SK-N-SH (cell line): ENCODE measurements at regions not wholly inside any gene's neighbourhood (a gene's known extent, or its start where the extent isn't known, plus 50 kb on each side); places are given as distances from the start of the nearest gene placed in this dataset.

Experiments
- CTCF ChIA-PET: fragments of 300-600, 350-600 bp; formaldehyde crosslinking; extraction: SDS; loops from one replicate; lab custom pipeline; 2021; lab: Yijun Ruan, JAX
- POLR2A ChIA-PET: fragments of 350-600 bp; sonication (Branson Sonifier 250); formaldehyde crosslinking; extraction: SDS; loops from one replicate; lab custom pipeline; 2020; ENCODE audit warnings: antibody characterized with exemption, inconsistent platforms; lab: Yijun Ruan, JAX
- DNase-seq: peaks from one replicate; pipeline ENCODE4 v3.0.0; 2012
- H2AFZ ChIP-seq: fragments of 200-600 bp; sonication (generic); 2 replicates; pipeline ENCODE4 v1.8.1; 2016; ENCODE audit warnings: antibody characterized with exemption, mild to moderate bottlenecking, low read depth
- H3F3A ChIP-seq: fragments of 200-600 bp; sonication (generic); replicated peaks from 2 replicates; pipeline ENCODE3; 2016; ENCODE audit warnings: antibody characterized with exemption, mild to moderate bottlenecking; ENCODE audit not compliant: insufficient read depth
- H3K27ac ChIP-seq, 2 experiments: fragments of 200-500 bp in 1 of 2; fragments of 200-600 bp in 1 of 2; sonication (Bioruptor generic) in 1 of 2; sonication (generic), shearing (Covaris generic) in 1 of 2; 2 replicates each; pipeline versions ENCODE4 v1.5.1 to v1.6.1; 2014 to 2016; ENCODE audit warnings: low read depth in 2 of 2, inconsistent platforms in 1 of 2, low read length in 1 of 2, mild to moderate bottlenecking in 1 of 2, mixed read lengths in 1 of 2
- H3K27me3 ChIP-seq: fragments of 200-600 bp; sonication (generic), shearing (Covaris generic); 2 replicates; pipeline ENCODE4 v1.6.1; 2016; ENCODE audit warnings: mixed run types; ENCODE audit not compliant: insufficient read depth
- H3K36me3 ChIP-seq, 2 experiments: fragments of 200-500 bp in 1 of 2; fragments of 200-600 bp in 1 of 2; sonication (Bioruptor generic) in 1 of 2; sonication (generic) in 1 of 2; replicated peaks in 1 of 2; 2 replicates each; pipeline versions ENCODE3 to v1.5.1; 2014 to 2016; ENCODE audit warnings: low read length in 1 of 2, mild to moderate bottlenecking in 1 of 2; ENCODE audit not compliant: insufficient read depth in 2 of 2, control insufficient read depth in 1 of 2
- H3K4me1 ChIP-seq, 2 experiments: fragments of 200-500 bp in 1 of 2; fragments of 200-600 bp in 1 of 2; sonication (Bioruptor generic) in 1 of 2; sonication (generic), shearing (Covaris generic) in 1 of 2; 2 replicates each; pipeline versions ENCODE4 v1.5.1 to v1.6.1; 2014 to 2016; ENCODE audit warnings: low read depth in 1 of 2, low read length in 1 of 2, mixed run types in 1 of 2; ENCODE audit not compliant: insufficient read depth in 2 of 2, control insufficient read depth in 1 of 2
- H3K4me2 ChIP-seq: fragments of 200-600 bp; sonication (generic), shearing (Covaris generic); 2 replicates; pipeline ENCODE4 v1.6.1; 2017; ENCODE audit warnings: mixed run types
- H3K4me3 ChIP-seq, 2 experiments: fragments of 200-500 bp in 1 of 2; fragments of 200-600 bp in 1 of 2; sonication (Bioruptor generic) in 1 of 2; sonication (generic), shearing (Covaris generic) in 1 of 2; 2 replicates each; pipeline versions ENCODE4 v1.5.1 to v1.8.1; 2014 to 2016; ENCODE audit warnings: low read depth in 2 of 2, inconsistent platforms in 1 of 2, low read length in 1 of 2, mild to moderate bottlenecking in 1 of 2, mixed read lengths in 1 of 2, moderate library complexity in 1 of 2
- H3K79me2 ChIP-seq: fragments of 200-600 bp; sonication (generic); 2 replicates; pipeline ENCODE4 v1.8.1; 2017; ENCODE audit warnings: mild to moderate bottlenecking; ENCODE audit not compliant: insufficient read depth
- H3K9ac ChIP-seq: fragments of 200-600 bp; sonication (generic); 2 replicates; pipeline ENCODE4 v1.6.1; 2017; ENCODE audit warnings: mixed run types
- H3K9me2 ChIP-seq: fragments of 200-600 bp; sonication (generic); 2 replicates; pipeline ENCODE4 v1.6.1; 2017; ENCODE audit warnings: mixed run types
- H3K9me3 ChIP-seq: fragments of 200-600 bp; sonication (generic); 2 replicates; pipeline ENCODE4 v1.6.1; 2017; ENCODE audit warnings: mixed run types, mild to moderate bottlenecking, moderate library complexity
- H4K20me1 ChIP-seq: fragments of 200-600 bp; sonication (generic); 2 replicates; pipeline ENCODE4 v1.6.1; 2017; ENCODE audit warnings: mild to moderate bottlenecking, mixed run types; ENCODE audit not compliant: insufficient read depth
- CTCF ChIP-seq: fragments of 200-600 bp; sonication (generic); IDR thresholded peaks from 2 replicates; pipeline ENCODE4 v1.6.1; 2017; ENCODE audit warnings: antibody characterized with exemption, mild to moderate bottlenecking, moderate library complexity
- ELF1 ChIP-seq: IDR thresholded peaks from 2 replicates; pipeline ENCODE4 v1.4.0; 2012
- FOSL2 ChIP-seq: IDR thresholded peaks from 2 replicates; pipeline ENCODE4 v1.4.0; 2012; ENCODE audit warnings: low read depth, mild to moderate bottlenecking, moderate library complexity, borderline replicate concordance
- FOXM1 ChIP-seq: IDR thresholded peaks from 2 replicates; pipeline ENCODE4 v1.4.0; 2012; ENCODE audit warnings: low read depth, mild to moderate bottlenecking
- GABPA ChIP-seq: IDR thresholded peaks from 2 replicates; pipeline ENCODE4 v1.4.0; 2012; ENCODE audit warnings: low read depth, mild to moderate bottlenecking
- GATA2 ChIP-seq: sonication (generic); formaldehyde crosslinking; IDR thresholded peaks from 2 replicates; pipeline ENCODE4 v1.5.0; 2020; ENCODE audit warnings: mild to moderate bottlenecking, missing genetic modification reagents
- MEF2A ChIP-seq: IDR thresholded peaks from 2 replicates; pipeline ENCODE4 v1.4.0; 2012; ENCODE audit warnings: low read depth, borderline replicate concordance
- NRF1 ChIP-seq: IDR thresholded peaks from 2 replicates; pipeline ENCODE4 v1.6.1; 2012; ENCODE audit warnings: low read depth, mild to moderate bottlenecking, low read length
- POLR2AphosphoS5 ChIP-seq: IDR thresholded peaks from 2 replicates; pipeline ENCODE4 v1.6.1; 2012; ENCODE audit warnings: low read depth, low read length
- RFX5 ChIP-seq: IDR thresholded peaks from 2 replicates; pipeline ENCODE4 v1.6.1; 2012; ENCODE audit warnings: mild to moderate bottlenecking, improper control_type of control experiment, low read length
- RXRA ChIP-seq: IDR thresholded peaks from 2 replicates; pipeline ENCODE4 v1.4.0; 2012; ENCODE audit warnings: low read depth, mild to moderate bottlenecking, borderline replicate concordance
- SIN3A ChIP-seq: IDR thresholded peaks from 2 replicates; pipeline ENCODE4 v1.6.1; 2012; ENCODE audit warnings: low read depth, mild to moderate bottlenecking, low read length, moderate library complexity, borderline replicate concordance
- SMC3 ChIP-seq: IDR thresholded peaks from 2 replicates; pipeline ENCODE4 v1.6.1; 2012; ENCODE audit warnings: low read depth, low read length, improper control_type of control experiment
- TAF1 ChIP-seq: IDR thresholded peaks from 2 replicates; pipeline ENCODE4 v1.6.1; 2012; ENCODE audit warnings: low read depth, mild to moderate bottlenecking, low read length, moderate library complexity, borderline replicate concordance
- TEAD4 ChIP-seq: IDR thresholded peaks from 2 replicates; pipeline ENCODE4 v1.4.0; 2012; ENCODE audit warnings: mild to moderate bottlenecking, borderline replicate concordance; ENCODE audit not compliant: insufficient read depth
- USF1 ChIP-seq: IDR thresholded peaks from 2 replicates; pipeline ENCODE4 v1.4.0; 2012; ENCODE audit warnings: low read depth, borderline replicate concordance
- WGBS: methylation state at CpG from one replicate; pipeline ENCODE4 v1.1.6; 2017; ENCODE audit warnings: low lambda C conversion rate; 5-methylcytosine and 5-hydroxymethylcytosine counted together
- TF ChIP-seq, protein P1 (sequence below): fragments of 150-350 bp; IDR thresholded peaks from 2 replicates; pipeline ENCODE4 v1.6.1; 2016; ENCODE audit warnings: mild to moderate bottlenecking, low read depth, low read length
- TF ChIP-seq, protein P2 (sequence below): IDR thresholded peaks from 2 replicates; pipeline ENCODE4 v1.4.0; 2012; ENCODE audit warnings: low read depth
- TF ChIP-seq, protein P3 (sequence below): IDR thresholded peaks from 2 replicates; pipeline ENCODE4 v1.6.1; 2012; ENCODE audit warnings: mild to moderate bottlenecking, low read depth, low read length, moderate library complexity

DNA sequence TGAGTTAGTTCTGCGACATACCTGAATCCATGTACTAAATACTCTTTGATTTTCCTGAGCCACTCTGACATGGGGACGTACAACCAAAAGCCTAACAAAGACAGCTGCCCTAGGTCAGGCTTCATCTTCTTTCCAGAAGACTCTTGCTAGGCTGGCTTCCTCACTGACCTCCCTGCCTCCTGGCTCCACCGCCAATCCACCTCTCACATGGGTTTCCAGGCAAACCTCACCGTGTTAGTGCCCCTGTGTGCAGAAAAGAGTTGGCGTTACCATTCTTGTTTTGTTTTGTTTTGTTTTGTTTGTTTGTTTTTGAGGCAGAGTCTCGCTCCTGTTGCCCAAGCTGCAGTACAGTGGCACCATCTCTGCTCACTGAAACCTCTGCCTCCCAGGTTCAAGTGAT, 135.3 kb downstream of the WSCD1 start:
- TF ChIP-seq SMC3 (no peak), SIN3A (no peak), GATA2 (no peak), USF1 (no peak), ELF1 (no peak), RFX5 (no peak), CTCF (no peak), NRF1 (no peak), POLR2AphosphoS5 (no peak), TAF1 (no peak), RXRA (no peak), FOSL2 (no peak), MEF2A (no peak), FOXM1 (no peak), GABPA (no peak)
- TF ChIP-seq, protein P1, sequence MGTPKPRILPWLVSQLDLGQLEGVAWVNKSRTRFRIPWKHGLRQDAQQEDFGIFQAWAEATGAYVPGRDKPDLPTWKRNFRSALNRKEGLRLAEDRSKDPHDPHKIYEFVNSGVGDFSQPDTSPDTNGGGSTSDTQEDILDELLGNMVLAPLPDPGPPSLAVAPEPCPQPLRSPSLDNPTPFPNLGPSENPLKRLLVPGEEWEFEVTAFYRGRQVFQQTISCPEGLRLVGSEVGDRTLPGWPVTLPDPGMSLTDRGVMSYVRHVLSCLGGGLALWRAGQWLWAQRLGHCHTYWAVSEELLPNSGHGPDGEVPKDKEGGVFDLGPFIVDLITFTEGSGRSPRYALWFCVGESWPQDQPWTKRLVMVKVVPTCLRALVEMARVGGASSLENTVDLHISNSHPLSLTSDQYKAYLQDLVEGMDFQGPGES: no peak
- TF ChIP-seq, protein P2, sequence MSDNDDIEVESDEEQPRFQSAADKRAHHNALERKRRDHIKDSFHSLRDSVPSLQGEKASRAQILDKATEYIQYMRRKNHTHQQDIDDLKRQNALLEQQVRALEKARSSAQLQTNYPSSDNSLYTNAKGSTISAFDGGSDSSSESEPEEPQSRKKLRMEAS: no peak
- TF ChIP-seq, all 33 proteins: peak for 0
- H3K9me2 ChIP-seq: no peaks in the 10 kb centered on the region
- ChIA-PET POLR2A (no interaction called here), CTCF (no interaction called here)
- no peaks in the 10 kb centered on the region for H3F3A ChIP-seq
- H3K9me3 ChIP-seq: no peaks in the 10 kb centered on the region
- H3K4me2 ChIP-seq: no peak overlapping the region
- no peak overlapping the region for H3K27ac ChIP-seq
- H3K4me1 ChIP-seq: no peaks in the 10 kb centered on the region
- H4K20me1 ChIP-seq: no peaks in the 10 kb centered on the region
- no peaks in the 10 kb centered on the region for H3K36me3 ChIP-seq
- H3K79me2 ChIP-seq: no peaks in the 10 kb centered on the region
- H2AFZ ChIP-seq: no peak overlapping the region
- WGBS: 15% methylated on average over 6 of the region's 6 CpGs
- DNase-seq: no peak
- H3K4me3 ChIP-seq: no peak overlapping the region
- no peak overlapping the region for H3K9ac ChIP-seq
- peaks cover 73% of the 10 kb centered on the region for H3K27me3 ChIP-seq

DNA sequence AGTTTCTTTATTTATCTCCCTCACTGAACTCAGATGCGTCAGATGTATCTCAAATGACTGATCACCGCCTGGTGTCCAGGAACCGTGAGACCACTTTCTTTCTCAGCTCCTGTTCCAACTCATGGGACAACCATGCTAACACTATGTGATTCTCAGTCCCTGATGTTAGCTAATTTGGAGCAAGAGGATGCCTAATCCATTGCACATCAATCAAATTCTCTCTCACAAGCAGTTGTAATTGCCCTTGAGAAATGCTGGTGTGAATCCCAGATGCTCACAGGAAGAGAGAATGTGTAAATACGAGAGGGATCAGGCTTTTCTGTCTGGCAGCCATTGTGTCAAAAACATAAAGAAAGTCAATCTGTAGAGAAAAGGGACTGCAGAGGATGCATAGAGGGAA, 134.9 kb downstream of the WSCD1 start:
- no peak overlapping the region for H3K4me2 ChIP-seq
- CTCF ChIA-PET: no interaction called here
- TF ChIP-seq TEAD4: no peak
- TF ChIP-seq, protein P1: no peak
- no peak for TF ChIP-seq SIN3A
- no peak for TF ChIP-seq RXRA
- no peak for TF ChIP-seq TAF1
- TF ChIP-seq POLR2AphosphoS5: no peak
- TF ChIP-seq, protein P3, sequence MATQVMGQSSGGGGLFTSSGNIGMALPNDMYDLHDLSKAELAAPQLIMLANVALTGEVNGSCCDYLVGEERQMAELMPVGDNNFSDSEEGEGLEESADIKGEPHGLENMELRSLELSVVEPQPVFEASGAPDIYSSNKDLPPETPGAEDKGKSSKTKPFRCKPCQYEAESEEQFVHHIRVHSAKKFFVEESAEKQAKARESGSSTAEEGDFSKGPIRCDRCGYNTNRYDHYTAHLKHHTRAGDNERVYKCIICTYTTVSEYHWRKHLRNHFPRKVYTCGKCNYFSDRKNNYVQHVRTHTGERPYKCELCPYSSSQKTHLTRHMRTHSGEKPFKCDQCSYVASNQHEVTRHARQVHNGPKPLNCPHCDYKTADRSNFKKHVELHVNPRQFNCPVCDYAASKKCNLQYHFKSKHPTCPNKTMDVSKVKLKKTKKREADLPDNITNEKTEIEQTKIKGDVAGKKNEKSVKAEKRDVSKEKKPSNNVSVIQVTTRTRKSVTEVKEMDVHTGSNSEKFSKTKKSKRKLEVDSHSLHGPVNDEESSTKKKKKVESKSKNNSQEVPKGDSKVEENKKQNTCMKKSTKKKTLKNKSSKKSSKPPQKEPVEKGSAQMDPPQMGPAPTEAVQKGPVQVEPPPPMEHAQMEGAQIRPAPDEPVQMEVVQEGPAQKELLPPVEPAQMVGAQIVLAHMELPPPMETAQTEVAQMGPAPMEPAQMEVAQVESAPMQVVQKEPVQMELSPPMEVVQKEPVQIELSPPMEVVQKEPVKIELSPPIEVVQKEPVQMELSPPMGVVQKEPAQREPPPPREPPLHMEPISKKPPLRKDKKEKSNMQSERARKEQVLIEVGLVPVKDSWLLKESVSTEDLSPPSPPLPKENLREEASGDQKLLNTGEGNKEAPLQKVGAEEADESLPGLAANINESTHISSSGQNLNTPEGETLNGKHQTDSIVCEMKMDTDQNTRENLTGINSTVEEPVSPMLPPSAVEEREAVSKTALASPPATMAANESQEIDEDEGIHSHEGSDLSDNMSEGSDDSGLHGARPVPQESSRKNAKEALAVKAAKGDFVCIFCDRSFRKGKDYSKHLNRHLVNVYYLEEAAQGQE: no peak

More for the DNA sequence above, 134.9 kb downstream of the WSCD1 start:
- Histone ChIP-seq H3K4me1 (no peaks in the 10 kb centered on the region), H3K27ac (no peak overlapping the region), H3F3A (no peaks in the 10 kb centered on the region), H3K27me3 (peaks cover 73% of the 10 kb centered on the region), H3K9me2 (no peaks in the 10 kb centered on the region), H3K4me3 (no peak overlapping the region), H3K79me2 (no peaks in the 10 kb centered on the region), H3K9ac (no peak overlapping the region), H3K9me3 (no peaks in the 10 kb centered on the region), H4K20me1 (no peaks in the 10 kb centered on the region), H3K36me3 (no peaks in the 10 kb centered on the region), H2AFZ (no peak overlapping the region)
- 17% methylated on average over 4 of the region's 4 CpGs for WGBS
- POLR2A ChIA-PET: no interaction called here
- DNase-seq: no peak
